ENCODE measurements at regions not wholly inside any gene's neighbourhood (a gene's known extent, or its start where the extent isn't known, plus 50 kb on each side); places are given as distances from the start of the nearest gene placed in this dataset.

DNA sequence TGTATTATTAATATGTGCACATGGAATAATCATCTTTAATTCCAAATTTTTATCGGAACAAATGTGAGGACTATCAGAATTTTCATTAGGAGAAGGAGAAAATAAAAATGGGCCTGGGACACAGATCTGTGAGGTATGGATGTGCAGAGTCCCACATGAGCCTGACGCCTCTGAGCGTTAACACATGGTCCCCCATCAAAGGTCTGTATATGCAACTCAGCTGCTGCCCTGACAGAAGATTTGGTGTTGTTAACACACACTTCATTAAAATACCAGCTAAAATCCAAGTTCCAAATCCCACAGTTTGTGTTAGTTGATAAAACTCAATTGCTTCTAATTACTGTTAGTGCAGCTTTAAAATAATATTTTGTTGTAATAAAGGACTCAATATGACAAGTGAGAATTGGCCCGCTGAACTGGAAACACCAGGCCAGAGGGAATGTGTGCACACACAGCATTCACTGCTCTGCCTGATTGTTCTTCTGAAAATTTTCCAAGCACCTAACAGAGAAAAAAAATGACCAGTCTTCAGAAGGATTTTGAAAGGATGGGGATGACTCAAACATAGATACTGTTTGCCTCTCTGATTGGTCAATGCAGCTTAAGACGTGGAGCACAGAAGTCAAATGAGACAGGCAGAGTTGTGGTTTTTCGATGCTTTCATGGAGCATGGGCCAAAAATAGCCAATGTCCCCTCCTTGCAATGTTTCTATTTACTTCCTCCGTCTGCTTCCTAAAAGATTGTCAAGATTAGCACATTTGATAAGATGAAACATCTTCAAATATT, 266.6 kb downstream of the NKX6-1 start:
- ATAC-seq = no peak
- H3K27me3 Mint-ChIP-seq (ENCODE audit: insufficient read depth, low read depth, poor library complexity) = peaks cover 1% of the 10 kb centered on the region
- H3K4me1 ChIP-seq (ENCODE audit: insufficient read depth) = no peaks in the 10 kb centered on the region
- no peak for DNase-seq (ENCODE audit: low spot score)
- H3K27ac ChIP-seq (ENCODE audit: low read depth) = no peak overlapping the region
- H3F3A ChIP-seq (replicated peaks; ENCODE audit: low read depth) = no peaks in the 10 kb centered on the region
- no peaks in the 10 kb centered on the region for H3K36me3 ChIP-seq (ENCODE audit: insufficient read depth)
- no peak overlapping the region for H3K4me2 ChIP-seq
- H3K79me2 ChIP-seq (replicated peaks; ENCODE audit: insufficient read depth) = no peaks in the 10 kb centered on the region
- no peak overlapping the region for H2AFZ ChIP-seq
- H3K9me3 Mint-ChIP-seq = no peaks in the 10 kb centered on the region
- H3K36me3 Mint-ChIP-seq (ENCODE audit: low read depth) = no peaks in the 10 kb centered on the region
- H3K9me2 ChIP-seq (ENCODE audit: insufficient read depth) = no peaks in the 10 kb centered on the region; the same call in 1 of the 2 replicates
- no peak overlapping the region for H3K4me3 Mint-ChIP-seq
- no peaks in the 10 kb centered on the region for H3K27me3 ChIP-seq (ENCODE audit: insufficient read depth)
- no peak overlapping the region for H3K27ac Mint-ChIP-seq
- H4K20me1 ChIP-seq (replicated peaks; ENCODE audit: insufficient read depth) = no peaks in the 10 kb centered on the region
- TF ChIP-seq STAT1 (IDR thresholded peaks at IDR 0.05; ENCODE audit: unreplicated experiment) = no peak
- TF ChIP-seq, protein P1, sequence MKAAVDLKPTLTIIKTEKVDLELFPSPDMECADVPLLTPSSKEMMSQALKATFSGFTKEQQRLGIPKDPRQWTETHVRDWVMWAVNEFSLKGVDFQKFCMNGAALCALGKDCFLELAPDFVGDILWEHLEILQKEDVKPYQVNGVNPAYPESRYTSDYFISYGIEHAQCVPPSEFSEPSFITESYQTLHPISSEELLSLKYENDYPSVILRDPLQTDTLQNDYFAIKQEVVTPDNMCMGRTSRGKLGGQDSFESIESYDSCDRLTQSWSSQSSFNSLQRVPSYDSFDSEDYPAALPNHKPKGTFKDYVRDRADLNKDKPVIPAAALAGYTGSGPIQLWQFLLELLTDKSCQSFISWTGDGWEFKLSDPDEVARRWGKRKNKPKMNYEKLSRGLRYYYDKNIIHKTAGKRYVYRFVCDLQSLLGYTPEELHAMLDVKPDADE (IDR thresholded peaks at IDR 0.05) = no peak
- no peak for TF ChIP-seq ZNF331 (CRISPR knock-in tag; IDR thresholded peaks at IDR 0.05; ENCODE audit: low read depth)
- peaks cover 3% of the 10 kb centered on the region; the same call in 1 of the 3 replicates for H3K4me1 Mint-ChIP-seq
- no peak overlapping the region for H3K4me3 ChIP-seq

DNA sequence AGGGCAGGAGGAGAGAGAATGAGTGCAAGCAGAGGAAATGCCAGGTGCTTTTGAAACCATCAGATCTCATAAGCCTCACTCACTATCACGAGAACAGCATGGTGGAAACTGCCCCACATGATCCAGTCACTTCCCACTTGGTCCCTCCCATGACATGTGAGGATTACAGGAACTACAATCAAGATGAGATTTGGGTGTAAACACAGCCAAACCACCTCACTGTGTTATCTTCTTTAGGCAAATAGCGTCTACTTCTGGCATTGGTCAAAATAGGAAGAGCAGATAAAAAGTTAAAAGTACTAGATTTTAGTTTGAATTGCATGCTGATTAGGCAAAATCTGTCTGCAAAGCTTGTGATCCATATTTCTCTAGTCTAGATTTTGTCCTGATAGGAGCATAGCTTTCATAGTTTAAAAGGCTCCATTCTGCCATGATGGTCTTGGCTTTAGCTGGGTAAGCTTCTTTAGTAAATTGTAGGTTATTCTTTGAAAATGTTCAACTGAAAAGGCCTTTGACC, 267.5 kb downstream of the NKX6-1 start:
- Histone ChIP-seq H3K27me3 (ENCODE audit: insufficient read depth) (no peaks in the 10 kb centered on the region), H3K79me2 (replicated peaks; ENCODE audit: insufficient read depth) (no peaks in the 10 kb centered on the region), H3K9me2 (ENCODE audit: insufficient read depth) (no peaks in the 10 kb centered on the region; the same call in 1 of the 2 replicates), H3F3A (replicated peaks; ENCODE audit: low read depth) (no peaks in the 10 kb centered on the region), H3K4me3 (no peak overlapping the region), H2AFZ (no peak overlapping the region), H3K4me2 (no peak overlapping the region), H3K36me3 (ENCODE audit: insufficient read depth) (no peaks in the 10 kb centered on the region), H3K27ac (ENCODE audit: low read depth) (no peak overlapping the region), H4K20me1 (replicated peaks; ENCODE audit: insufficient read depth) (no peaks in the 10 kb centered on the region), H3K4me1 (ENCODE audit: insufficient read depth) (no peaks in the 10 kb centered on the region)
- peaks cover 4% of the 10 kb centered on the region for H3K27me3 Mint-ChIP-seq (ENCODE audit: insufficient read depth, low read depth, poor library complexity)
- no peak for ATAC-seq
- no peak overlapping the region for H3K4me3 Mint-ChIP-seq
- H3K9me3 Mint-ChIP-seq = no peaks in the 10 kb centered on the region
- DNase-seq (ENCODE audit: low spot score) = no peak
- no peaks in the 10 kb centered on the region for H3K36me3 Mint-ChIP-seq (ENCODE audit: low read depth)
- no peak overlapping the region for H3K27ac Mint-ChIP-seq
- peaks cover 3% of the 10 kb centered on the region; the same call in 1 of the 3 replicates for H3K4me1 Mint-ChIP-seq
- no peak for TF ChIP-seq STAT1 (IDR thresholded peaks at IDR 0.05; ENCODE audit: unreplicated experiment)
- TF ChIP-seq, protein P1 (IDR thresholded peaks at IDR 0.05) = no peak
- TF ChIP-seq POLR2AphosphoS5 (IDR thresholded peaks at IDR 0.05; ENCODE audit: low read depth) = no peak
- no peak for TF ChIP-seq ZNF331 (CRISPR knock-in tag; IDR thresholded peaks at IDR 0.05; ENCODE audit: low read depth)
- TF ChIP-seq JUNB (IDR thresholded peaks at IDR 0.05; ENCODE audit: unreplicated experiment) = no peak
- no peak for TF ChIP-seq CREB1 (CRISPR knock-in tag; IDR thresholded peaks at IDR 0.05; ENCODE audit: low read depth)
- TF ChIP-seq REST (IDR thresholded peaks at IDR 0.05; ENCODE audit: unreplicated experiment) = no peak
- TF ChIP-seq ZNF462 (CRISPR knock-in tag; IDR thresholded peaks at IDR 0.05) = no peak

Data from GM23338 (cell line).